Calu3 (cell line): ENCODE measurements at regions not wholly inside any gene's neighbourhood (a gene's known extent, or its start where the extent isn't known, plus 50 kb on each side); places are given as distances from the start of the nearest gene placed in this dataset.
A peak's percentile ranks its signal among the peaks of the same experiment; 100 is the strongest.
"Not testable (repeated sequence)": the region's sequence is repeated elsewhere in the genome, so short reads cannot be mapped to it uniquely, and the experiment has no call there.

Experiments used
- BruUV-seq: library from RNA; stranded (reverse); fragments of 400-500 nt; replicated peaks from 2 replicates; lab custom pipeline; 2021; lab: Mats Ljungman, UMichigan
- CTCF ChIA-PET: fragments of 300-600 bp; sonication (Branson Sonifier 250); formaldehyde crosslinking; loops from one replicate; lab custom pipeline; 2022; ENCODE audit warnings: antibody characterized with exemption; lab: Charles Lee
- DNase-seq: peaks from one replicate; pipeline ENCODE4 v3.0.0; 2022
- H3K27ac Mint-ChIP-seq: one replicate; pipeline ENCODE4 v1.8.0; 2022; ENCODE audit warnings: mixed read lengths; ENCODE audit not compliant: unreplicated experiment
- H3K27me3 Mint-ChIP-seq: one replicate; pipeline ENCODE4 v1.8.0; 2022; ENCODE audit warnings: mixed read lengths; ENCODE audit not compliant: unreplicated experiment
- H3K36me3 Mint-ChIP-seq: one replicate; pipeline ENCODE4 v1.8.0; 2022; ENCODE audit warnings: mild to moderate bottlenecking, moderate library complexity, mixed read lengths; ENCODE audit not compliant: insufficient read depth, unreplicated experiment
- H3K4me1 Mint-ChIP-seq: one replicate; pipeline ENCODE4 v1.8.0; 2022; ENCODE audit warnings: mild to moderate bottlenecking, low read depth, mixed read lengths; ENCODE audit not compliant: unreplicated experiment
- H3K4me3 Mint-ChIP-seq: one replicate; pipeline ENCODE4 v1.8.0; 2022; ENCODE audit warnings: mild to moderate bottlenecking, low read depth, moderate library complexity, mixed read lengths; ENCODE audit not compliant: unreplicated experiment
- H3K9me3 Mint-ChIP-seq: one replicate; pipeline ENCODE4 v1.8.0; 2022; ENCODE audit warnings: low read depth, mixed read lengths; ENCODE audit not compliant: unreplicated experiment
- intact Hi-C: fragments of 100-400 bp; cut with micrococcal nuclease; formaldehyde crosslinking; loops from one replicate; pipeline ENCODE4 v1.10.0; 2022; ENCODE audit not compliant: unreplicated experiment
- TF ChIP-seq, protein P1 (sequence below): fragments of 200-600 bp; IDR thresholded peaks from one replicate; pipeline ENCODE4 v1.8.0; 2022; ENCODE audit warnings: antibody characterized with exemption; ENCODE audit not compliant: unreplicated experiment

DNA sequence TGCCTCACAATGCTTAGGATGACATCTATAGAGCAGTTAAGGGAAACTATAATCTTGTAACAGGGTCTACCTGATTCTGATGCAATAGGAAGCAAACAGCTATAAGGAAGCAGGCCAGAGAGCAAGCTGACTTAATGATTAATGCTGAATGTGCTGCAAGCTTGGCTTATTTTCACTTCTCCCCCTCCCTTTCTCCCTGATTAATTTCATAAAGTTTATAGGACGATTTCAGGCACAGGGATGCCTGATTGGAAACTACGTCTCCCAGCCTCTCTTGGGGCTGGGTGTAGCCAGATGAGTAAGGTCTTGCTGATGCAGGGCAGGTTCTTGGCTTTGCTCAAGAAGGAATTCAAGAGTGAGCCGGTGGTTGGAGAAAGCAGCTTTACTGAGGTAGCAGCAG lies 82.8 kb upstream of the MRI1 start:
- peak overlapping the region; percentile 97 for H3K27ac Mint-ChIP-seq
- no peak overlapping the region for H3K4me3 Mint-ChIP-seq
- TF ChIP-seq, protein P1, sequence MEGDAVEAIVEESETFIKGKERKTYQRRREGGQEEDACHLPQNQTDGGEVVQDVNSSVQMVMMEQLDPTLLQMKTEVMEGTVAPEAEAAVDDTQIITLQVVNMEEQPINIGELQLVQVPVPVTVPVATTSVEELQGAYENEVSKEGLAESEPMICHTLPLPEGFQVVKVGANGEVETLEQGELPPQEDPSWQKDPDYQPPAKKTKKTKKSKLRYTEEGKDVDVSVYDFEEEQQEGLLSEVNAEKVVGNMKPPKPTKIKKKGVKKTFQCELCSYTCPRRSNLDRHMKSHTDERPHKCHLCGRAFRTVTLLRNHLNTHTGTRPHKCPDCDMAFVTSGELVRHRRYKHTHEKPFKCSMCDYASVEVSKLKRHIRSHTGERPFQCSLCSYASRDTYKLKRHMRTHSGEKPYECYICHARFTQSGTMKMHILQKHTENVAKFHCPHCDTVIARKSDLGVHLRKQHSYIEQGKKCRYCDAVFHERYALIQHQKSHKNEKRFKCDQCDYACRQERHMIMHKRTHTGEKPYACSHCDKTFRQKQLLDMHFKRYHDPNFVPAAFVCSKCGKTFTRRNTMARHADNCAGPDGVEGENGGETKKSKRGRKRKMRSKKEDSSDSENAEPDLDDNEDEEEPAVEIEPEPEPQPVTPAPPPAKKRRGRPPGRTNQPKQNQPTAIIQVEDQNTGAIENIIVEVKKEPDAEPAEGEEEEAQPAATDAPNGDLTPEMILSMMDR: no peak
- intact Hi-C loops: no loop called here
- peaks cover 9% of the 10 kb centered on the region for H3K36me3 Mint-ChIP-seq
- H3K9me3 Mint-ChIP-seq: peaks cover 5% of the 10 kb centered on the region
- no peaks in the 10 kb centered on the region for H3K27me3 Mint-ChIP-seq
- no TSS peak for BruUV-seq
- DNase-seq: peak; percentile 35
- CTCF ChIA-PET: interaction anchor here (0.6 to 1.2 kb wide), 3 partner anchors 34 to 40 kb away, joined by 3 to 5 read pairs (median 4); no protein-coding TSS in a partner anchor
- H3K4me1 Mint-ChIP-seq: no peaks in the 10 kb centered on the region

DNA sequence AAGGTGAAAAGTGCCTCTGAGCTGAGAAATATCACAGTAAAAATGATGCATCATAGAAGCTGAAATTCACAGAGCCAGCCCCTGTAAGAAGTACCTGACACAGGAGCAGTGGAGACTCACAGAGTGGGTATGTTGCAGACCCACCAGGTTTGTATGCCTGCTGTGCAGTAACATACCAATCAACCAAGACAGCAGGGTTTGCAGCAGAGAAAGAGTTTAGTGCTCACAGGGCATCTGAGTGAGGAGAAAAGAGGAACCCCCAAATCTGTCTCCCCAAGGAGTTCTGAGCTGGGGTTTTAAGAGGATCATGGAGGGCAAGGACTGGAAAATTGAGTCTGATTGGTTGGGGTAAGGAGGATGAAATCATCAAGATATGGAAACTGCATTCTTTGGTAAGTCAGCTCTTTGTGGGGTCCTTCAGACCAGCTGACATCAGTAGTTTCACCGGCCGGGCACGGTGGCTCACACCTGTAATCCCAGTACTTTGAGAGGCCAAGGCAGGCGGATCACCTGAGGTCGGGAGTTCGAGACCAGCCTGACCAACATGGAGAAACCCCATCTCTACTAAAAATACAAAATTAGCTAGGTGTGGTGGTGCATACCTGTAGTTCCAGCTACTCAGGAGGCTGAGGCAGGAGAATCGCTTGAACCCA lies 83.5 kb upstream of the MRI1 start:
- BruUV-seq: TSS peak; percentile 71
- H3K4me1 Mint-ChIP-seq, DNase-seq, H3K9me3 Mint-ChIP-seq, H3K27me3 Mint-ChIP-seq, H3K4me3 Mint-ChIP-seq, H3K36me3 Mint-ChIP-seq, intact Hi-C loops: not testable (repeated sequence)
- H3K27ac Mint-ChIP-seq: peak overlapping the region; percentile 97
- CTCF ChIA-PET: interaction anchor here (0.6 kb wide), 1 partner anchor 827 kb away, joined by 5 read pairs; no protein-coding TSS in a partner anchor

DNA sequence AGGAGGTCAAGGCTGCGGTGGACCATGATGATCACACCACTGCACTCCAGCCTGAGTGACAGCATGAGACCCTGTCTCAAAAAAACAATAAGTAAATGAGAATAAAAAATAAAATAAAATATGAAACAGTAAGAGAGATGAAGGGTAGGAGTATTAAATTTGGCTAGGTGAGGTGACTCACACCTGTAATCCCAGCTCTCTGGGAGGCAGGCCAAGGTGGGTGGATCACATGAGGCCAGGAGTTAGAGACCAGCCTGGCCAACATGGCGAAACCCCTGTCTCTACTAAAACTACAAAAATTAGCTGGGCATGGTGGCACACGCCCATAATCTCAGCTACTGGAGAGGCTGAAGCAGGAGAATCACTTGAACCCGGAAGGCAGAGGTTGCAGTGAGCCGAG lies 87.4 kb upstream of the MRI1 start:
- CTCF ChIA-PET, intact Hi-C loops, DNase-seq, BruUV-seq, H3K27ac Mint-ChIP-seq, H3K9me3 Mint-ChIP-seq, H3K27me3 Mint-ChIP-seq, H3K4me1 Mint-ChIP-seq, H3K36me3 Mint-ChIP-seq, H3K4me3 Mint-ChIP-seq: not testable (repeated sequence)

DNA sequence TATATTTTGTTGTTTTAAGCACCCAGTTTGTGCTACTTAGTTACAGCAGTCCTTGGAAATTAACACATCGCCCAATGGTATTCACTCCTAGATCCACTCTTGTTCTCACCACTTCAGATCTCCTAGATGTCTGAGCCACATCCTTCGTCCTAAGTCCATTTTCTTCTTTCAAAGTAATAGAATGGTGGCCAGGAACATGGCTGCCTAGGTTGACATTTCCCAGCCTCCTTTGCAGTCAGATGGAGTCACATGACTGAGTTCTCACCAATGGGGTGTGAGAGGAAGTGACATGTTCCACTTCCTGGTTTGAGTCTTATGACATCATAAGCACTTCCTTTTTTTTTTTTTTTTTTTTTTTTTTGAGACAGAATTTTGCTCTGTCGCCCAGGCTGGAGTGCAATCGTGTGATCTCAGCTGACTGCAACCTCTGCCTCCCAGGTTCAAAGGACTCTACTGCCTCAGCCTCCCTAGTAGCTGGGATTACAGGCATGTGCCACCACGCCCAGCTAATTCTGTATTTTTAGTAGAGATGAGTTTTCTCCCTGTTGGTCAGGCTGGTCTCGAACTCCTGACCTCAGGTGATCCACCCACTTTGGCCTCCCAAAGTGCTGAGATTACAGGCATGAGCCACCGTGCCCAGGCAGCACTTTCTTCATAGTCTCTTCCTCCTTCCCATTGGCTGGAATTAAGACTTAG lies 91.7 kb upstream of the MRI1 start:
- H3K9me3 Mint-ChIP-seq, BruUV-seq, H3K4me3 Mint-ChIP-seq, H3K36me3 Mint-ChIP-seq, CTCF ChIA-PET, H3K27me3 Mint-ChIP-seq, intact Hi-C loops, H3K4me1 Mint-ChIP-seq, H3K27ac Mint-ChIP-seq: not testable (repeated sequence)
- DNase-seq: peak; percentile 2

DNA sequence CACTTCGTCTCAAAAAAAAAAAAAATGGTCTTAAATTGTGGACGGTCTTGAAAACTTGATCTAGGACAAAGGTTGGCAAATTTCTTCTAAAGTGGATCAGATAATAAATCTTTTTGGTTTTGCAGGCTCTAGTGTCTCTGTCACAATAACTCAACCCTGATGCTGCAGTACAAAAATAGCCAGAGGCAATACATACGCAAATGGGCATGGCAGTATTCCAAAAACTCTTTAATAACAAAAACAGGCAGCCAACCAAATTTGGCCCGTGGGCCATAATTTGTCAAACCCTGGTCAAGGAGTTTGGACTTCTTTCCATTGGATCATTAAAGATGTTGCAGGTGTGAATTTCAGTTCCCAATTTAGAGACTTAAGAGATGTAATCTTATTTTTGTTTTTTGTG lies 93.5 kb upstream of the MRI1 start:
- intact Hi-C loops: no loop called here

More for the DNA sequence above, 93.5 kb upstream of the MRI1 start:
- Mint-ChIP-seq H3K4me1 (no peaks in the 10 kb centered on the region), H3K4me3 (no peak overlapping the region), H3K27ac (no peak overlapping the region), H3K36me3 (no peaks in the 10 kb centered on the region), H3K27me3 (no peaks in the 10 kb centered on the region), H3K9me3 (no peaks in the 10 kb centered on the region)
- CTCF ChIA-PET: no interaction called here
- DNase-seq: no peak
- no TSS peak for BruUV-seq
- TF ChIP-seq, protein P1: no peak
